ENCODE measurements at regions not wholly inside any gene's neighbourhood (a gene's known extent, or its start where the extent isn't known, plus 50 kb on each side); places are given as distances from the start of the nearest gene placed in this dataset.
A peak's percentile ranks its signal among the peaks of the same experiment; 100 is the strongest.

- no peaks in the 10 kb centered on the region for H3K9me3 ChIP-seq
- H3K27me3 ChIP-seq (ENCODE audit: insufficient read depth) = no peaks in the 10 kb centered on the region
- H3K4me1 ChIP-seq (ENCODE audit: control insufficient read depth in 1 of 2, insufficient read depth in 2 of 2, low read depth in 1 of 2, low read length in 1 of 2) = no peaks in the 10 kb centered on the region; a peak in 1 of 4 replicates
- no peaks in the 10 kb centered on the region for H4K20me1 ChIP-seq (ENCODE audit: insufficient read depth)
- no peaks in the 10 kb centered on the region for H3K36me3 ChIP-seq (replicated peaks in 1 of 2; ENCODE audit: control insufficient read depth in 1 of 2, insufficient read depth in 2 of 2, low read length in 1 of 2)
- no peaks in the 10 kb centered on the region for H3F3A ChIP-seq (replicated peaks; ENCODE audit: insufficient read depth)
- no peak overlapping the region for H3K9ac ChIP-seq
- ChIA-PET CTCF (no interaction called here), POLR2A (no interaction called here)
- H3K79me2 ChIP-seq (ENCODE audit: insufficient read depth) = no peaks in the 10 kb centered on the region
- 49% methylated on average over 3 of the region's 3 CpGs for WGBS (ENCODE audit: low lambda C conversion rate)
- no peak overlapping the region for H3K4me3 ChIP-seq (ENCODE audit: low read depth in 2 of 2, low read length in 1 of 2)
- DNase-seq = no peak
- no peak for TF ChIP-seq MXI1 (IDR thresholded peaks at IDR 0.05; ENCODE audit: low read depth, low read length)
- TF ChIP-seq TCF12 (IDR thresholded peaks at IDR 0.05) = peak; percentile 38; the same call in 1 of the 2 replicates
- TF ChIP-seq GABPA (IDR thresholded peaks at IDR 0.05; ENCODE audit: low read depth) = no peak
- 0 out of 2 replicates have a peak, but pooled peaks have one; percentile 6 for TF ChIP-seq NFIC (IDR thresholded peaks at IDR 0.05; ENCODE audit: borderline replicate concordance)
- H3K9me2 ChIP-seq = no peaks in the 10 kb centered on the region
- no peak overlapping the region for H3K4me2 ChIP-seq
- H3K27ac ChIP-seq (ENCODE audit: low read depth in 2 of 2, low read length in 1 of 2) = no peak overlapping the region
- H2AFZ ChIP-seq (ENCODE audit: low read depth) = no peak overlapping the region
Measured at GRCh38 chr4:141391771-141392170, 171.1 kb downstream of the ZNF330 start.

DNA sequence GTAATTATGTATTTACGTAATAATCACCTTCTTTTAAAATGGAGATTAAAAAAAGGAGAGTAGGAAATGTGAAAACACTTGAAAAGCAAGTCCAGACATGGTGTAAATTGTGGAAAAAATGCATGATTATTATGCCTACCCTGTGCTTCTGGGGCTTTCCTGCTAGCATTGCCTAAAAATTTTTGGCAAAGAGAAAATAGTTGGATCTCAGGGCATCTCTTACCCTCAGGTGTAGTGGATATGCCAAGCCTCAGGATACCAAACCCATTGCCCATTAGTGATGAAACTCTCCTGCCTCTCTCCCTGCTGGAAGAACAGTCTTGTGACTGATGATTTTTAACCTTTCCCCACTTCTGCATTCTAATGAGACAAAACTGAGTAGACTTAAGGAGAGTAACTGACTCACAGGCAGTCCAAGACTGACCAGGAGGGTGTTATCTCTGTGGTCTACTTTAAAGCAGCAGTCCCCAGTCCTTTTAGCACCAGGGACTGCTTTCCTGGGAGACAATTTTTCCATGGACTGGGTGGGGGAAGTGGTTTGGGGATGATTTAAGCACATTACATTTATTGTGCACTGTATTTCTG lies 174.6 kb downstream of the ZNF330 start:
- H3K9me2 ChIP-seq = no peaks in the 10 kb centered on the region
- H3K36me3 ChIP-seq (replicated peaks in 1 of 2; ENCODE audit: control insufficient read depth in 1 of 2, insufficient read depth in 2 of 2, low read length in 1 of 2) = no peaks in the 10 kb centered on the region
- TF ChIP-seq, protein P1, sequence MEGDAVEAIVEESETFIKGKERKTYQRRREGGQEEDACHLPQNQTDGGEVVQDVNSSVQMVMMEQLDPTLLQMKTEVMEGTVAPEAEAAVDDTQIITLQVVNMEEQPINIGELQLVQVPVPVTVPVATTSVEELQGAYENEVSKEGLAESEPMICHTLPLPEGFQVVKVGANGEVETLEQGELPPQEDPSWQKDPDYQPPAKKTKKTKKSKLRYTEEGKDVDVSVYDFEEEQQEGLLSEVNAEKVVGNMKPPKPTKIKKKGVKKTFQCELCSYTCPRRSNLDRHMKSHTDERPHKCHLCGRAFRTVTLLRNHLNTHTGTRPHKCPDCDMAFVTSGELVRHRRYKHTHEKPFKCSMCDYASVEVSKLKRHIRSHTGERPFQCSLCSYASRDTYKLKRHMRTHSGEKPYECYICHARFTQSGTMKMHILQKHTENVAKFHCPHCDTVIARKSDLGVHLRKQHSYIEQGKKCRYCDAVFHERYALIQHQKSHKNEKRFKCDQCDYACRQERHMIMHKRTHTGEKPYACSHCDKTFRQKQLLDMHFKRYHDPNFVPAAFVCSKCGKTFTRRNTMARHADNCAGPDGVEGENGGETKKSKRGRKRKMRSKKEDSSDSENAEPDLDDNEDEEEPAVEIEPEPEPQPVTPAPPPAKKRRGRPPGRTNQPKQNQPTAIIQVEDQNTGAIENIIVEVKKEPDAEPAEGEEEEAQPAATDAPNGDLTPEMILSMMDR (IDR thresholded peaks at IDR 0.05) = no peak
- H3F3A ChIP-seq (replicated peaks; ENCODE audit: insufficient read depth) = no peaks in the 10 kb centered on the region
- WGBS (ENCODE audit: low lambda C conversion rate) = 85% methylated on average over 1 of the region's 1 CpG
- no peaks in the 10 kb centered on the region for H3K27me3 ChIP-seq (ENCODE audit: insufficient read depth)
- H3K4me3 ChIP-seq (ENCODE audit: low read depth in 2 of 2, low read length in 1 of 2) = no peak overlapping the region
- no peaks in the 10 kb centered on the region for H3K4me1 ChIP-seq (ENCODE audit: control insufficient read depth in 1 of 2, insufficient read depth in 2 of 2, low read depth in 1 of 2, low read length in 1 of 2)
- ChIA-PET CTCF (no interaction called here), POLR2A (no interaction called here)
- no peak overlapping the region for H3K27ac ChIP-seq (ENCODE audit: low read depth in 2 of 2, low read length in 1 of 2)
- no peak overlapping the region for H2AFZ ChIP-seq (ENCODE audit: low read depth)
- H3K79me2 ChIP-seq (ENCODE audit: insufficient read depth) = no peaks in the 10 kb centered on the region
- H3K4me2 ChIP-seq = no peak overlapping the region
- no peaks in the 10 kb centered on the region for H4K20me1 ChIP-seq (ENCODE audit: insufficient read depth)
- no peak overlapping the region for H3K9ac ChIP-seq
- DNase-seq = no peak
- H3K9me3 ChIP-seq = no peaks in the 10 kb centered on the region

GRCh38 chr4:141395919-141396318 lies 175.2 kb downstream of the ZNF330 start:
- H3K36me3 ChIP-seq (replicated peaks in 1 of 2; ENCODE audit: control insufficient read depth in 1 of 2, insufficient read depth in 2 of 2, low read length in 1 of 2) = no peaks in the 10 kb centered on the region
- H3K4me1 ChIP-seq (ENCODE audit: control insufficient read depth in 1 of 2, insufficient read depth in 2 of 2, low read depth in 1 of 2, low read length in 1 of 2) = no peaks in the 10 kb centered on the region
- no peaks in the 10 kb centered on the region for H3K9me2 ChIP-seq
- no peak overlapping the region for H3K4me3 ChIP-seq (ENCODE audit: low read depth in 2 of 2, low read length in 1 of 2)
- H3K9ac ChIP-seq = no peak overlapping the region
- DNase-seq = no peak
- H3F3A ChIP-seq (replicated peaks; ENCODE audit: insufficient read depth) = no peaks in the 10 kb centered on the region
- ChIA-PET POLR2A (no interaction called here), CTCF (no interaction called here)
- H3K79me2 ChIP-seq (ENCODE audit: insufficient read depth) = no peaks in the 10 kb centered on the region
- no peak for TF ChIP-seq NFIC (IDR thresholded peaks at IDR 0.05; ENCODE audit: borderline replicate concordance)
- no peak for TF ChIP-seq FOSL2 (IDR thresholded peaks at IDR 0.05; ENCODE audit: borderline replicate concordance, low read depth)
- H3K9me3 ChIP-seq = no peaks in the 10 kb centered on the region
- 80% methylated on average over 5 of the region's 5 CpGs for WGBS (ENCODE audit: low lambda C conversion rate)
- no peak overlapping the region for H2AFZ ChIP-seq (ENCODE audit: low read depth)
- no peak overlapping the region for H3K27ac ChIP-seq (ENCODE audit: low read depth in 2 of 2, low read length in 1 of 2)
- H3K27me3 ChIP-seq (ENCODE audit: insufficient read depth) = no peaks in the 10 kb centered on the region
- H3K4me2 ChIP-seq = no peak overlapping the region
- no peaks in the 10 kb centered on the region for H4K20me1 ChIP-seq (ENCODE audit: insufficient read depth)

All from SK-N-SH (cell line).